Type B pancreatic cell (in vitro differentiated cells): ENCODE measurements at regions not wholly inside any gene's neighbourhood (a gene's known extent, or its start where the extent isn't known, plus 50 kb on each side); places are given as distances from the start of the nearest gene placed in this dataset.
A peak's percentile ranks its signal among the peaks of the same experiment; 100 is the strongest.

ENCODE experiments used
- DNase-seq: peaks from one replicate; pipeline ENCODE4 v3.0.0; 2021; ENCODE audit warnings: mixed read lengths; ENCODE audit not compliant: unreplicated experiment; ENCODE audit errors: extremely low spot score
- H3K27ac Mint-ChIP-seq: 2 replicates; pipeline ENCODE4 v1.8.0; 2021; ENCODE audit warnings: mild to moderate bottlenecking, mixed read lengths
- H3K27me3 Mint-ChIP-seq: 2 replicates; pipeline ENCODE4 v1.8.0; 2021; ENCODE audit warnings: mixed read lengths
- H3K36me3 Mint-ChIP-seq: 2 replicates; pipeline ENCODE4 v1.8.0; 2021; ENCODE audit warnings: mixed read lengths
- H3K4me1 Mint-ChIP-seq: one replicate; pipeline ENCODE4 v1.8.0; 2021; ENCODE audit warnings: mixed read lengths; ENCODE audit not compliant: unreplicated experiment
- H3K4me3 Mint-ChIP-seq: 2 replicates; pipeline ENCODE4 v1.8.0; 2021; ENCODE audit warnings: mild to moderate bottlenecking, mixed read lengths
- H3K9me3 Mint-ChIP-seq: 2 replicates; pipeline ENCODE4 v1.8.0; 2021; ENCODE audit warnings: mixed read lengths
- TF ChIP-seq, protein P1 (sequence below): fragments of 200-600 bp; sonication (generic); conservative IDR thresholded peaks from 2 replicates; pipeline ENCODE4 v1.5.0; 2021; ENCODE audit warnings: antibody characterized with exemption, mild to moderate bottlenecking

DNA sequence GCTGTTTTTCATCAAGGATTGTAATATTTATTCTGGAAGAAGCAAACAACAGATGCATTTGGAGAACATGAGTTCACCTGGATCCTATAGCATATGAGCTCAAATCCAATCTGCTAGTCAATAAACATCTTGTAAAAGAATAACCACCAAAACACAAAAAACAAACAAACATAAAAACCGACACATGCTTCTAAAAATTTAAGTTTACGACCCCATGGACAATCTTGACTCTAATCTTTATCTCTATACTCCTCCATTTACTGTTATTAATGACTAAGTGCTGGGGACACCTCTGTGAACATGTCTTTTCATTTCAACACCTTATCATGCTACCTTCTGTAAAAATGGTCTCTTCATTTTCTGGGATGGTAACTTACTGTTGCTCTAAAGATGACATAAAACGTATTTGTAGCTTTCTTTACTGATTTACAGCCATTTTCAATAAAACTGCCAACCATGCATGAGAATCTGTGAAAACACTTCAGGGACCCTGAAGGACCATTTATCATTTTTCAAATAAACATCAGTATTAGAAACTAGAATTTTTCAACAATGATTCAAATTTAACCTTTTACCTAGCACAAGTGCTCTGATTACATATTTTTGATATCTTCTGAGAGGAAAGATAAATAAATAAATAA is 123.8 kb upstream of the SOX5 start:
- TF ChIP-seq, protein P1, sequence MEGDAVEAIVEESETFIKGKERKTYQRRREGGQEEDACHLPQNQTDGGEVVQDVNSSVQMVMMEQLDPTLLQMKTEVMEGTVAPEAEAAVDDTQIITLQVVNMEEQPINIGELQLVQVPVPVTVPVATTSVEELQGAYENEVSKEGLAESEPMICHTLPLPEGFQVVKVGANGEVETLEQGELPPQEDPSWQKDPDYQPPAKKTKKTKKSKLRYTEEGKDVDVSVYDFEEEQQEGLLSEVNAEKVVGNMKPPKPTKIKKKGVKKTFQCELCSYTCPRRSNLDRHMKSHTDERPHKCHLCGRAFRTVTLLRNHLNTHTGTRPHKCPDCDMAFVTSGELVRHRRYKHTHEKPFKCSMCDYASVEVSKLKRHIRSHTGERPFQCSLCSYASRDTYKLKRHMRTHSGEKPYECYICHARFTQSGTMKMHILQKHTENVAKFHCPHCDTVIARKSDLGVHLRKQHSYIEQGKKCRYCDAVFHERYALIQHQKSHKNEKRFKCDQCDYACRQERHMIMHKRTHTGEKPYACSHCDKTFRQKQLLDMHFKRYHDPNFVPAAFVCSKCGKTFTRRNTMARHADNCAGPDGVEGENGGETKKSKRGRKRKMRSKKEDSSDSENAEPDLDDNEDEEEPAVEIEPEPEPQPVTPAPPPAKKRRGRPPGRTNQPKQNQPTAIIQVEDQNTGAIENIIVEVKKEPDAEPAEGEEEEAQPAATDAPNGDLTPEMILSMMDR = no peak
- DNase-seq = no peak
- Mint-ChIP-seq H3K4me1 (peaks cover 10% of the 10 kb centered on the region), H3K27ac (no peak overlapping the region), H3K4me3 (no peak overlapping the region), H3K9me3 (no peaks in the 10 kb centered on the region), H3K36me3 (peaks cover 5% of the 10 kb centered on the region), H3K27me3 (no peaks in the 10 kb centered on the region)

DNA sequence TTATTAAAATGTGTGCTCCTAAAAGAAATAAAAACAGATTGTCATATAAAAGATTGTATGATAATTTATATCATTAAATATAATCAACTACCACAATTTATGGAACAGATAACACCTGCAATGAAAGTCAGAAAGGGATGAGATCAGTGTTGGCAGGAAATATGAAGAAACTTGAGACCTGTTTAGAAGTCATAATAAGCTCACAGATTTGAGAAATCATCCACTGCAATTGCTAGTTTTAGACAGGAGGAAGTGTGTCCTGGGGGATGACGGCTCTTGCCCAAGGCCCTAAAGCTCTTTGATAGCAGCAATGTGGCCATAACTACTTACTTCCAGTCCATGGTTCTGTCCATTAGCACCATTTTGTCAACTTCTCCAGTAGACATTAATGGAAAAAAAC is 122.8 kb upstream of the SOX5 start:
- H3K36me3 Mint-ChIP-seq = peaks cover 5% of the 10 kb centered on the region
- H3K9me3 Mint-ChIP-seq = no peaks in the 10 kb centered on the region
- no peak overlapping the region for H3K4me3 Mint-ChIP-seq
- peaks cover 10% of the 10 kb centered on the region for H3K4me1 Mint-ChIP-seq
- H3K27me3 Mint-ChIP-seq = no peaks in the 10 kb centered on the region
- no peak for DNase-seq
- H3K27ac Mint-ChIP-seq = no peak overlapping the region
- TF ChIP-seq, protein P1 = no peak

DNA sequence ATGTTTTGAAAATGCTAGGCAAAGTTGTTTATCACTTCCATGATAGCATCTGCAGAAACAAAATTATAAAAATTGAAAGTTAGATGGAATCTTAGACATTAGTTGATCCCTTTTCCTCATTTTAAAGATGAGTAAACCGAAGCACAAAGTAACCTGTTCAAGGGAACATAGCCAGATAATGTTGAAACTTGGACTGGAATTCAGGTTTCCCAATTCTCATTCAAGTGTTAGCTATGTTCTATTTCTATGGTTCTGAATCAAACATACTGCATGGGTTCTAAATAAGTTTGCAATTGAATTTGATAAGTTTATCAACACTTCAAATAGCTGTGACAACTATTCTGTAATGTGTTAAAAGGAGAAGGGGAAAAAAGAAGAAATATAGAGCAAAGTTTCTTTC is 122.4 kb upstream of the SOX5 start:
- Mint-ChIP-seq H3K9me3 (no peaks in the 10 kb centered on the region), H3K4me1 (peaks cover 10% of the 10 kb centered on the region), H3K36me3 (peaks cover 5% of the 10 kb centered on the region), H3K27ac (no peak overlapping the region), H3K27me3 (no peaks in the 10 kb centered on the region), H3K4me3 (no peak overlapping the region)
- no peak for DNase-seq
- TF ChIP-seq, protein P1 = no peak

DNA sequence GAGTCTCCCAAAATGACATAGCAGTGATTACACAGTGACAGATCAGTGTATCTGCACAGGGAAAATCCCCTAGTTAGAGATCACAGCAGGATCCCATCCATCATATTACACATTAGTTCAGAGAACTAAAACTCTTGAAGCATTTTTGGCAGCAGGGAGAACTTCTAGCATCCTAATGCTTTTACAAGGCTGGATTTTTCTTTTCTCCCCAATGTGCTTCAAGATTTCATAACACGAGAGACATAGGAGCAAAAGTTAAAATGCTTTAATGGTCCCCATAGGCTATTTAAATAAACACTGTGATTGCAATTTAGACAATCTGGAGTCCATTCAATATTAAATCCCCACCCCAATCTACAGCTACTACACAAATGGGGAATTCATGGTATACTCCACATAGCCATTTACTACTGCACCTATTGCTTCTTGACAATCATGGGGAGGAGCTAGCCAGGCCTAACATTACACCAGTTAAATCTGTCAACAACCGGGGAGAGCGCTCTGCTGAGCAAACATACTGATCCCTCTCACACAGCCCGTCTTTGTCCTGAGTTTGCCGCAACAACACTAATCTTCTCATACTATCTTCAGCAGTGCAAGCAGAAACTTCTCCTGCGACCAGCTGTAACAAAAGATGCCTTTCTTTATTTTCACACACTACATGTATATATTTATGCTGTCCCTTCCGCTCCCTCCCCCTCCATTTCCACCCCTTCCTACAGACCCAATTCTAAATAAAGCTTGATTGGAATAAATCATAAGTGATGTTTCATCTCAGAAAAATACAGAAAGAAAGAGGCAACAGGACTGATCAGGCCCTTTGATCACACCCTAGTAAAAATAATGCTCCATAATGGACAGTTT is 120.3 kb upstream of the SOX5 start:
- Mint-ChIP-seq H3K4me3 (peak overlapping the region; percentile 35), H3K27me3 (no peaks in the 10 kb centered on the region), H3K36me3 (peaks cover 5% of the 10 kb centered on the region), H3K9me3 (no peaks in the 10 kb centered on the region), H3K27ac (peak overlapping the region; percentile 26), H3K4me1 (peaks cover 10% of the 10 kb centered on the region)
- no peak for DNase-seq
- TF ChIP-seq, protein P1 = no peak

DNA sequence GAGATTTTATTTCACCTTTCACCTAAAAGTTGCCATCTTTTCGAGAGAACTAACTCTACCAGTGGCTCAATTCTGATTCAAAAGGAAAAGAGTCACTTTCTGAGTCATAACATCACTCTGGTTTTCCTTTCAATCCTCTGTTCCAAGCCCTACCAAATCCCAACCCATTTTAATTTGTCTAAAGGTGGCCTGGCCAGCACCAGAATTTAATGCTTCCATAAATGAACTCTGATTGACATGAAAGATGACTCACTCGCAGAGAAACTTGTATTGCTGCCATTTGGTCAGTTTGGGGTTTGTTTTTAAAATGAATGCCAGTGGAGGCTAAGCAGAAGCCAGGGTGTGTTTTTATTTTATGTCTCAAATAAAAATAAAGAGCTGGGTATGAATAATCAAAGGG is 117.4 kb upstream of the SOX5 start:
- TF ChIP-seq, protein P1 = no peak
- DNase-seq = no peak
- Mint-ChIP-seq H3K36me3 (no peaks in the 10 kb centered on the region), H3K9me3 (no peaks in the 10 kb centered on the region), H3K4me1 (peaks cover 10% of the 10 kb centered on the region), H3K4me3 (no peak overlapping the region), H3K27ac (no peak overlapping the region), H3K27me3 (no peaks in the 10 kb centered on the region)
